GM23248 (cell line): ENCODE measurements at regions not wholly inside any gene's neighbourhood (a gene's known extent, or its start where the extent isn't known, plus 50 kb on each side); places are given as distances from the start of the nearest gene placed in this dataset.
"Not testable (repeated sequence)": the region's sequence is repeated elsewhere in the genome, so short reads cannot be mapped to it uniquely, and the experiment has no call there.

Experiments used
- DNase-seq: peaks from one replicate; pipeline ENCODE4 v3.0.0-alpha.2; 2015
- H2AFZ ChIP-seq: fragments of 200-600 bp; sonication (generic); 2 replicates; pipeline ENCODE4 v1.6.1; 2016; ENCODE audit warnings: antibody characterized with exemption
- H3F3A ChIP-seq: fragments of 200-600 bp; sonication (generic); 2 replicates; pipeline ENCODE4 v1.6.1; 2016; ENCODE audit warnings: mild to moderate bottlenecking, antibody characterized with exemption, mixed run types; ENCODE audit not compliant: insufficient read depth
- H3K27ac ChIP-seq: fragments of 200-600 bp; sonication (generic); 2 replicates; pipeline ENCODE4 v1.5.1; 2016; ENCODE audit warnings: mild to moderate bottlenecking
- H3K27me3 ChIP-seq: fragments of 200-600 bp; sonication (generic); replicated peaks from 2 replicates; pipeline ENCODE4 v1.6.1; 2016; ENCODE audit warnings: mild to moderate bottlenecking; ENCODE audit not compliant: insufficient read depth
- H3K36me3 ChIP-seq: fragments of 200-600 bp; sonication (generic); 2 replicates; pipeline ENCODE4 v1.6.1; 2016; ENCODE audit warnings: low read depth, mild to moderate bottlenecking
- H3K4me1 ChIP-seq: fragments of 200-600 bp; sonication (generic); 2 replicates; pipeline ENCODE4 v1.6.1; 2016; ENCODE audit warnings: mild to moderate bottlenecking; ENCODE audit not compliant: insufficient read depth
- H3K4me2 ChIP-seq: fragments of 200-600 bp; sonication (generic); one replicate; pipeline ENCODE4 v1.6.1; 2016; ENCODE audit warnings: mild to moderate bottlenecking; ENCODE audit not compliant: unreplicated experiment
- H3K4me3 ChIP-seq: fragments of 200-600 bp; sonication (generic); 2 replicates; pipeline ENCODE4 v1.5.1; 2016; ENCODE audit warnings: mild to moderate bottlenecking
- H3K79me2 ChIP-seq: fragments of 200-600 bp; sonication (generic); 2 replicates; pipeline ENCODE4 v1.6.1; 2016; ENCODE audit warnings: mild to moderate bottlenecking; ENCODE audit not compliant: insufficient read depth
- H3K9ac ChIP-seq: fragments of 200-600 bp; sonication (generic); 2 replicates; pipeline ENCODE4 v1.6.1; 2016; ENCODE audit warnings: mild to moderate bottlenecking
- H3K9me2 ChIP-seq: fragments of 200-600 bp; sonication (generic); 2 replicates; pipeline ENCODE4 v1.6.1; 2016; ENCODE audit warnings: mixed run types, mild to moderate bottlenecking, moderate library complexity; ENCODE audit not compliant: insufficient read depth
- H3K9me3 ChIP-seq: fragments of 200-600 bp; sonication (generic); one replicate; pipeline ENCODE4 v1.6.1; 2017; ENCODE audit warnings: low read depth
- H4K20me1 ChIP-seq: fragments of 200-600 bp; sonication (generic); 2 replicates; pipeline ENCODE4 v1.6.0; 2016; ENCODE audit not compliant: insufficient read depth
- EZH2 ChIP-seq: fragments of 200-600 bp; sonication (generic); IDR thresholded peaks from 2 replicates; pipeline ENCODE4 v1.6.1; 2018; ENCODE audit warnings: antibody characterized with exemption, mild to moderate bottlenecking; ENCODE audit not compliant: insufficient read depth, poor library complexity, severe bottlenecking
- EZH2phosphoT487 ChIP-seq: fragments of 200-600 bp; sonication (generic); IDR thresholded peaks from 2 replicates; pipeline ENCODE4 v1.6.1; 2018; ENCODE audit warnings: antibody characterized with exemption, moderate library complexity, mild to moderate bottlenecking, low read depth; ENCODE audit not compliant: insufficient read depth
- WGBS, 2 experiments: methylation state at CpG; one replicate each; pipeline ENCODE4 v1.1.6; 2015 to 2017; ENCODE audit warnings: low lambda C conversion rate in 2 of 2, low coverage in 1 of 2; ENCODE audit errors: missing lambda C conversion rate in 2 of 2; 5-methylcytosine and 5-hydroxymethylcytosine counted together
- in situ Hi-C: fragments of 300-500 bp; cut with MboI; formaldehyde crosslinking; loops from 2 replicates; pipeline ENCODE4 v1.15.0; 2020

GRCh38 chr3:135646873-135647272 is 318.7 kb upstream of the PPP2R3A start:
- Histone ChIP-seq H4K20me1 (no peaks in the 10 kb centered on the region), H3K27me3 (no peaks in the 10 kb centered on the region), H3K9ac (no peak overlapping the region), H3K9me3 (no peaks in the 10 kb centered on the region), H3K4me2 (no peak overlapping the region), H2AFZ (no peak overlapping the region), H3K36me3 (no peaks in the 10 kb centered on the region), H3K27ac (no peak overlapping the region), H3F3A (no peaks in the 10 kb centered on the region), H3K79me2 (no peaks in the 10 kb centered on the region), H3K4me3 (no peak overlapping the region), H3K9me2 (no peaks in the 10 kb centered on the region), H3K4me1 (no peaks in the 10 kb centered on the region)
- 19 to 31% methylated on average over 1 of the region's 1 CpG for WGBS, 2 experiments
- in situ Hi-C loops = no loop called here
- no peak for TF ChIP-seq EZH2
- DNase-seq = no peak

GRCh38 chr3:135649361-135649760 is 316.2 kb upstream of the PPP2R3A start:
- Histone ChIP-seq H2AFZ (no peak overlapping the region), H3K4me1 (no peaks in the 10 kb centered on the region), H3K9me2 (no peaks in the 10 kb centered on the region), H3K27me3 (no peaks in the 10 kb centered on the region), H4K20me1 (no peaks in the 10 kb centered on the region), H3K9ac (no peak overlapping the region), H3K9me3 (no peaks in the 10 kb centered on the region), H3K27ac (no peak overlapping the region), H3K36me3 (no peaks in the 10 kb centered on the region), H3K79me2 (no peaks in the 10 kb centered on the region), H3F3A (no peaks in the 10 kb centered on the region), H3K4me2 (no peak overlapping the region), H3K4me3 (no peak overlapping the region)
- TF ChIP-seq EZH2phosphoT487 = no peak
- no peak for TF ChIP-seq EZH2
- in situ Hi-C loops = no loop called here
- WGBS, 2 experiments = 4 to 16% methylated on average over 2 of the region's 2 CpGs
- DNase-seq = no peak

GRCh38 chr3:135650309-135650708 is 315.2 kb upstream of the PPP2R3A start:
- H3K79me2 ChIP-seq = no peaks in the 10 kb centered on the region
- no peak overlapping the region for H3K9ac ChIP-seq
- no peaks in the 10 kb centered on the region for H3K9me3 ChIP-seq
- no peak overlapping the region for H2AFZ ChIP-seq
- TF ChIP-seq EZH2phosphoT487 = no peak
- no peak for TF ChIP-seq EZH2
- H3K4me2 ChIP-seq = no peak overlapping the region
- no peak overlapping the region for H3K27ac ChIP-seq
- H3F3A ChIP-seq = no peaks in the 10 kb centered on the region
- no peaks in the 10 kb centered on the region for H3K36me3 ChIP-seq
- H3K9me2 ChIP-seq = no peaks in the 10 kb centered on the region
- H3K4me1 ChIP-seq = no peaks in the 10 kb centered on the region
- H4K20me1 ChIP-seq = no peaks in the 10 kb centered on the region
- DNase-seq = no peak
- H3K4me3 ChIP-seq = no peak overlapping the region
- no peaks in the 10 kb centered on the region for H3K27me3 ChIP-seq
- in situ Hi-C loops = no loop called here
- 12 to 17% methylated on average over 1 of the region's 1 CpG for WGBS, 2 experiments

GRCh38 chr3:135652388-135652787 is 313.1 kb upstream of the PPP2R3A start:
- H3K36me3 ChIP-seq = no peaks in the 10 kb centered on the region
- WGBS, 2 experiments = 14 to 21% methylated on average over 3 of the region's 3 CpGs
- H3K27me3 ChIP-seq = no peaks in the 10 kb centered on the region
- no peaks in the 10 kb centered on the region for H3K9me2 ChIP-seq
- TF ChIP-seq EZH2phosphoT487 (no peak), EZH2 (no peak)
- DNase-seq = no peak
- H3K4me2 ChIP-seq = no peak overlapping the region
- H3F3A ChIP-seq = no peaks in the 10 kb centered on the region
- H3K79me2 ChIP-seq = no peaks in the 10 kb centered on the region
- H4K20me1 ChIP-seq = no peaks in the 10 kb centered on the region
- H3K4me1 ChIP-seq = no peaks in the 10 kb centered on the region
- H3K9me3 ChIP-seq = no peaks in the 10 kb centered on the region
- in situ Hi-C loops = no loop called here
- H3K4me3 ChIP-seq = no peak overlapping the region
- no peak overlapping the region for H3K9ac ChIP-seq
- H3K27ac ChIP-seq = no peak overlapping the region
- no peak overlapping the region for H2AFZ ChIP-seq

GRCh38 chr3:135655328-135655727 is 310.2 kb upstream of the PPP2R3A start:
- Histone ChIP-seq H3F3A (no peaks in the 10 kb centered on the region), H3K36me3 (no peaks in the 10 kb centered on the region), H3K9me2 (no peaks in the 10 kb centered on the region), H3K27me3 (no peaks in the 10 kb centered on the region), H4K20me1 (no peaks in the 10 kb centered on the region), H3K4me3 (no peak overlapping the region), H3K4me1 (no peaks in the 10 kb centered on the region), H3K79me2 (no peaks in the 10 kb centered on the region), H3K27ac (no peak overlapping the region), H2AFZ (no peak overlapping the region), H3K9ac (no peak overlapping the region), H3K4me2 (no peak overlapping the region), H3K9me3 (no peaks in the 10 kb centered on the region)
- no peak for DNase-seq
- in situ Hi-C loops = no loop called here
- 18 to 27% methylated on average over 1 of the region's 1 CpG for WGBS, 2 experiments
- TF ChIP-seq EZH2phosphoT487 (no peak), EZH2 (no peak)

- not testable (repeated sequence) for H3K4me3 ChIP-seq, DNase-seq
- 83% methylated on average over 6 to 7 of the region's 14 CpGs for WGBS, 2 experiments
Measured at GRCh38 chr3:135658451-135658850, 307.1 kb upstream of the PPP2R3A start.

More at GRCh38 chr3:135658451-135658850, 307.1 kb upstream of the PPP2R3A start:
- H3K36me3 ChIP-seq, H3K4me1 ChIP-seq, H3K79me2 ChIP-seq, in situ Hi-C loops, H3K4me2 ChIP-seq, H3K9me3 ChIP-seq, H3K9ac ChIP-seq, H3K27me3 ChIP-seq, H3K27ac ChIP-seq, H4K20me1 ChIP-seq, H3F3A ChIP-seq, H2AFZ ChIP-seq, H3K9me2 ChIP-seq: not testable (repeated sequence)
